ENCODE measurements at regions not wholly inside any gene's neighbourhood (a gene's known extent, or its start where the extent isn't known, plus 50 kb on each side); places are given as distances from the start of the nearest gene placed in this dataset.
"Not testable (repeated sequence)": the region's sequence is repeated elsewhere in the genome, so short reads cannot be mapped to it uniquely, and the experiment has no call there.

- not testable (repeated sequence) for H3K9me3 ChIP-seq (ENCODE audit: control insufficient read depth, insufficient read depth, low read length); H3K36me3 ChIP-seq (ENCODE audit: insufficient read depth, low read length); H3K4me1 ChIP-seq (ENCODE audit: insufficient read depth, low read length); H3K9ac ChIP-seq (ENCODE audit: low read depth, low read length)
Observed at GRCh38 chr14:51366460-51366859, 126.4 kb downstream of the TMX1 start.

GRCh38 chr14:51366866-51367599 is 127.0 kb downstream of the TMX1 start:
- H3K9me3 ChIP-seq (ENCODE audit: control insufficient read depth, insufficient read depth, low read length); H3K36me3 ChIP-seq (ENCODE audit: insufficient read depth, low read length); H3K4me1 ChIP-seq (ENCODE audit: insufficient read depth, low read length); H3K9ac ChIP-seq (ENCODE audit: low read depth, low read length): not testable (repeated sequence)

GRCh38 chr14:51367600-51367931 is 127.5 kb downstream of the TMX1 start:
- peaks cover 7% of the 10 kb centered on the region; the same call in 1 of the 2 replicates for H3K4me1 ChIP-seq (ENCODE audit: insufficient read depth, low read length)
- no peaks in the 10 kb centered on the region for H3K36me3 ChIP-seq (ENCODE audit: insufficient read depth, low read length)
- H3K9me3 ChIP-seq (ENCODE audit: control insufficient read depth, insufficient read depth, low read length), result no peaks in the 10 kb centered on the region
- H3K9ac ChIP-seq (ENCODE audit: low read depth, low read length), result no peak overlapping the region

- H3K4me1 ChIP-seq (ENCODE audit: insufficient read depth, low read length), result peaks cover 7% of the 10 kb centered on the region; the same call in 1 of the 2 replicates
- H3K36me3 ChIP-seq (ENCODE audit: insufficient read depth, low read length), result no peaks in the 10 kb centered on the region
- H3K9me3 ChIP-seq (ENCODE audit: control insufficient read depth, insufficient read depth, low read length), result no peaks in the 10 kb centered on the region
- H3K9ac ChIP-seq (ENCODE audit: low read depth, low read length), result no peak overlapping the region
Observed at GRCh38 chr14:51368721-51369163, 128.7 kb downstream of the TMX1 start.

- H3K36me3 ChIP-seq (ENCODE audit: insufficient read depth, low read length), result no peaks in the 10 kb centered on the region
- peaks cover 7% of the 10 kb centered on the region; the same call in 1 of the 2 replicates for H3K4me1 ChIP-seq (ENCODE audit: insufficient read depth, low read length)
Observed at GRCh38 chr14:51369814-51370213, 129.8 kb downstream of the TMX1 start.

GRCh38 chr14:51370758-51371386 is 130.8 kb downstream of the TMX1 start:
- H3K9ac ChIP-seq (ENCODE audit: low read depth, low read length), result no peak overlapping the region
- H3K9me3 ChIP-seq (ENCODE audit: control insufficient read depth, insufficient read depth, low read length), result no peaks in the 10 kb centered on the region
- H3K4me1 ChIP-seq (ENCODE audit: insufficient read depth, low read length), result peaks cover 7% of the 10 kb centered on the region; the same call in 1 of the 2 replicates
- H3K36me3 ChIP-seq (ENCODE audit: insufficient read depth, low read length), result no peaks in the 10 kb centered on the region

More at GRCh38 chr14:51369814-51370213, 129.8 kb downstream of the TMX1 start:
- Histone ChIP-seq H3K9me3 (ENCODE audit: control insufficient read depth, insufficient read depth, low read length) (no peaks in the 10 kb centered on the region), H3K9ac (ENCODE audit: low read depth, low read length) (no peak overlapping the region)

GRCh38 chr14:51377186-51377585 is 137.1 kb downstream of the TMX1 start:
- H3K9ac ChIP-seq (ENCODE audit: low read depth, low read length); H3K36me3 ChIP-seq (ENCODE audit: insufficient read depth, low read length); H3K9me3 ChIP-seq (ENCODE audit: control insufficient read depth, insufficient read depth, low read length): not testable (repeated sequence)

GRCh38 chr14:51382506-51382905 is 142.5 kb downstream of the TMX1 start:
- Histone ChIP-seq H3K9me3 (ENCODE audit: control insufficient read depth, insufficient read depth, low read length) (no peaks in the 10 kb centered on the region), H3K36me3 (ENCODE audit: insufficient read depth, low read length) (no peaks in the 10 kb centered on the region), H3K4me1 (ENCODE audit: insufficient read depth, low read length) (no peaks in the 10 kb centered on the region), H3K9ac (ENCODE audit: low read depth, low read length) (no peak overlapping the region)

More at GRCh38 chr14:51377186-51377585, 137.1 kb downstream of the TMX1 start:
- H3K4me1 ChIP-seq (ENCODE audit: insufficient read depth, low read length), result not testable (repeated sequence)

- no peaks in the 10 kb centered on the region for H3K36me3 ChIP-seq (ENCODE audit: insufficient read depth, low read length)
Observed at GRCh38 chr14:51386411-51386810, 146.4 kb downstream of the TMX1 start.

GRCh38 chr14:51386983-51387735 is 147.1 kb downstream of the TMX1 start:
- H3K9me3 ChIP-seq (ENCODE audit: control insufficient read depth, insufficient read depth, low read length), result no peaks in the 10 kb centered on the region
- H3K4me1 ChIP-seq (ENCODE audit: insufficient read depth, low read length), result no peaks in the 10 kb centered on the region
- no peaks in the 10 kb centered on the region for H3K36me3 ChIP-seq (ENCODE audit: insufficient read depth, low read length)
- H3K9ac ChIP-seq (ENCODE audit: low read depth, low read length), result no peak overlapping the region

More at GRCh38 chr14:51386411-51386810, 146.4 kb downstream of the TMX1 start:
- Histone ChIP-seq H3K9me3 (ENCODE audit: control insufficient read depth, insufficient read depth, low read length) (no peaks in the 10 kb centered on the region), H3K9ac (ENCODE audit: low read depth, low read length) (no peak overlapping the region), H3K4me1 (ENCODE audit: insufficient read depth, low read length) (no peaks in the 10 kb centered on the region)

GRCh38 chr14:51392416-51392815 is 152.4 kb downstream of the TMX1 start:
- H3K9ac ChIP-seq (ENCODE audit: low read depth, low read length), result no peak overlapping the region
- H3K9me3 ChIP-seq (ENCODE audit: control insufficient read depth, insufficient read depth, low read length), result no peaks in the 10 kb centered on the region
- H3K4me1 ChIP-seq (ENCODE audit: insufficient read depth, low read length), result peaks cover 12% of the 10 kb centered on the region
- H3K36me3 ChIP-seq (ENCODE audit: insufficient read depth, low read length), result no peaks in the 10 kb centered on the region

GRCh38 chr14:51394384-51394783 is 154.3 kb downstream of the TMX1 start:
- Histone ChIP-seq H3K4me1 (ENCODE audit: insufficient read depth, low read length) (peaks cover 15% of the 10 kb centered on the region), H3K9me3 (ENCODE audit: control insufficient read depth, insufficient read depth, low read length) (no peaks in the 10 kb centered on the region), H3K9ac (ENCODE audit: low read depth, low read length) (no peak overlapping the region), H3K36me3 (ENCODE audit: insufficient read depth, low read length) (no peaks in the 10 kb centered on the region)

GRCh38 chr14:51394804-51395203 is 154.8 kb downstream of the TMX1 start:
- Histone ChIP-seq H3K9ac (ENCODE audit: low read depth, low read length) (no peak overlapping the region), H3K9me3 (ENCODE audit: control insufficient read depth, insufficient read depth, low read length) (no peaks in the 10 kb centered on the region), H3K36me3 (ENCODE audit: insufficient read depth, low read length) (no peaks in the 10 kb centered on the region), H3K4me1 (ENCODE audit: insufficient read depth, low read length) (peaks cover 15% of the 10 kb centered on the region)

GRCh38 chr14:51395361-51395849 is 155.4 kb downstream of the TMX1 start:
- peaks cover 15% of the 10 kb centered on the region for H3K4me1 ChIP-seq (ENCODE audit: insufficient read depth, low read length)
- H3K36me3 ChIP-seq (ENCODE audit: insufficient read depth, low read length), result no peaks in the 10 kb centered on the region
- no peak overlapping the region for H3K9ac ChIP-seq (ENCODE audit: low read depth, low read length)
- no peaks in the 10 kb centered on the region for H3K9me3 ChIP-seq (ENCODE audit: control insufficient read depth, insufficient read depth, low read length)

Data from ES-I3 (cell line).